ENCODE measurements at regions not wholly inside any gene's neighbourhood (a gene's known extent, or its start where the extent isn't known, plus 50 kb on each side); places are given as distances from the start of the nearest gene placed in this dataset.

GRCh38 chr9:80020056-80020455, 448.3 kb downstream of the TLE4 start:
- H4K20me1 ChIP-seq (ENCODE audit: low read depth, low read length), result no peaks in the 10 kb centered on the region
- H3K27me3 ChIP-seq (ENCODE audit: low read length), result no peaks in the 10 kb centered on the region
- H3K27ac ChIP-seq (ENCODE audit: low read depth, low read length), result no peak overlapping the region
- H3K4me2 ChIP-seq (ENCODE audit: low read depth, low read length, poor library complexity, severe bottlenecking), result no peak overlapping the region
- no peak overlapping the region for H3K9ac ChIP-seq (ENCODE audit: low read length)
- no peaks in the 10 kb centered on the region for H3F3A ChIP-seq (ENCODE audit: insufficient read depth)
- H3K4me3 ChIP-seq (ENCODE audit: insufficient read depth, low read length, poor library complexity, severe bottlenecking), result no peak overlapping the region
- no peaks in the 10 kb centered on the region for H3K36me3 ChIP-seq (ENCODE audit: low read length)
- H3K9me3 ChIP-seq (ENCODE audit: insufficient read depth, low read length), result no peaks in the 10 kb centered on the region
- no peaks in the 10 kb centered on the region for H3K79me2 ChIP-seq (ENCODE audit: insufficient read depth, low read length)
- no peak overlapping the region for H2AFZ ChIP-seq (ENCODE audit: low read depth, low read length, severe bottlenecking)
- TF ChIP-seq CTCF (IDR thresholded peaks at IDR 0.05; ENCODE audit: insufficient read depth, low read length, poor library complexity, severe bottlenecking) (no peak), EZH2phosphoT487 (conservative IDR thresholded peaks at IDR 0.05; ENCODE audit: low read length) (no peak)
- H3K9me2 ChIP-seq (replicated peaks; ENCODE audit: insufficient read depth, low read length), result no peaks in the 10 kb centered on the region

- Histone ChIP-seq H3K9ac (ENCODE audit: low read length) (no peak overlapping the region), H3K4me3 (ENCODE audit: insufficient read depth, low read length, poor library complexity, severe bottlenecking) (no peak overlapping the region), H3F3A (ENCODE audit: insufficient read depth) (no peaks in the 10 kb centered on the region), H4K20me1 (ENCODE audit: low read depth, low read length) (no peaks in the 10 kb centered on the region), H3K9me3 (ENCODE audit: insufficient read depth, low read length) (no peaks in the 10 kb centered on the region), H3K9me2 (replicated peaks; ENCODE audit: insufficient read depth, low read length) (no peaks in the 10 kb centered on the region), H3K4me2 (ENCODE audit: low read depth, low read length, poor library complexity, severe bottlenecking) (no peak overlapping the region), H3K79me2 (ENCODE audit: insufficient read depth, low read length) (no peaks in the 10 kb centered on the region), H3K27ac (ENCODE audit: low read depth, low read length) (no peak overlapping the region), H3K27me3 (ENCODE audit: low read length) (no peaks in the 10 kb centered on the region), H3K36me3 (ENCODE audit: low read length) (no peaks in the 10 kb centered on the region), H2AFZ (ENCODE audit: low read depth, low read length, severe bottlenecking) (no peak overlapping the region)
- TF ChIP-seq CTCF (IDR thresholded peaks at IDR 0.05; ENCODE audit: insufficient read depth, low read length, poor library complexity, severe bottlenecking), result no peak
- no peak for TF ChIP-seq EZH2phosphoT487 (conservative IDR thresholded peaks at IDR 0.05; ENCODE audit: low read length)
Observed at GRCh38 chr9:80013891-80014290, 442.1 kb downstream of the TLE4 start.

GRCh38 chr9:80012557-80013330, 441.0 kb downstream of the TLE4 start:
- H3K9ac ChIP-seq (ENCODE audit: low read length), result no peak overlapping the region
- H3K4me2 ChIP-seq (ENCODE audit: low read depth, low read length, poor library complexity, severe bottlenecking), result no peak overlapping the region
- no peaks in the 10 kb centered on the region for H3F3A ChIP-seq (ENCODE audit: insufficient read depth)

More at GRCh38 chr9:80012557-80013330, 441.0 kb downstream of the TLE4 start:
- TF ChIP-seq CTCF (IDR thresholded peaks at IDR 0.05; ENCODE audit: insufficient read depth, low read length, poor library complexity, severe bottlenecking) (no peak), EZH2phosphoT487 (conservative IDR thresholded peaks at IDR 0.05; ENCODE audit: low read length) (no peak)
- no peaks in the 10 kb centered on the region for H3K9me2 ChIP-seq (replicated peaks; ENCODE audit: insufficient read depth, low read length)
- no peaks in the 10 kb centered on the region for H3K79me2 ChIP-seq (ENCODE audit: insufficient read depth, low read length)
- H2AFZ ChIP-seq (ENCODE audit: low read depth, low read length, severe bottlenecking), result no peak overlapping the region
- no peaks in the 10 kb centered on the region for H3K9me3 ChIP-seq (ENCODE audit: insufficient read depth, low read length)
- no peak overlapping the region for H3K4me3 ChIP-seq (ENCODE audit: insufficient read depth, low read length, poor library complexity, severe bottlenecking)
- no peaks in the 10 kb centered on the region for H3K36me3 ChIP-seq (ENCODE audit: low read length)
- no peak overlapping the region for H3K27ac ChIP-seq (ENCODE audit: low read depth, low read length)
- no peaks in the 10 kb centered on the region for H4K20me1 ChIP-seq (ENCODE audit: low read depth, low read length)
- no peaks in the 10 kb centered on the region for H3K27me3 ChIP-seq (ENCODE audit: low read length)
